ENCODE measurements at regions not wholly inside any gene's neighbourhood (a gene's known extent, or its start where the extent isn't known, plus 50 kb on each side); places are given as distances from the start of the nearest gene placed in this dataset.

DNA sequence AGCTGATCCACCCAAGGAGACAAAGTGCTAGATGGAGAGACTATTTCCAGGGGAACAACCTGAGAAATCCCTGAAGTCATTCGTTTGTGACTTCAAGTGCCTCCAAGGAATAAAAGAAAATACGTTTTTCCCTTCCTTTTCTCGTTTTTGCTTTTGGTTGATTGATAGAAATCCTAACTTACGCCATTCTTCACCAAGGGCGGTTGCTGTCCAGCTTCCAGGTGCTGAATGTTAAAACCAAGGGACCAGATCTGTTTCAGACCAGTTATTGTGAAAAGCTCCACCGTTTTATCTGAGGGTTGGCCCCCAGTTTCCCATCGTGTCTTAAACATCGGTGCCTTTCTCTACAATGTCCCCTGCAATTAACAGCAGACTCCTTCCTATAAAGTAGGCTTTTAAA, 600.7 kb upstream of the SGCD start:
- no peak for FAIRE-seq

DNA sequence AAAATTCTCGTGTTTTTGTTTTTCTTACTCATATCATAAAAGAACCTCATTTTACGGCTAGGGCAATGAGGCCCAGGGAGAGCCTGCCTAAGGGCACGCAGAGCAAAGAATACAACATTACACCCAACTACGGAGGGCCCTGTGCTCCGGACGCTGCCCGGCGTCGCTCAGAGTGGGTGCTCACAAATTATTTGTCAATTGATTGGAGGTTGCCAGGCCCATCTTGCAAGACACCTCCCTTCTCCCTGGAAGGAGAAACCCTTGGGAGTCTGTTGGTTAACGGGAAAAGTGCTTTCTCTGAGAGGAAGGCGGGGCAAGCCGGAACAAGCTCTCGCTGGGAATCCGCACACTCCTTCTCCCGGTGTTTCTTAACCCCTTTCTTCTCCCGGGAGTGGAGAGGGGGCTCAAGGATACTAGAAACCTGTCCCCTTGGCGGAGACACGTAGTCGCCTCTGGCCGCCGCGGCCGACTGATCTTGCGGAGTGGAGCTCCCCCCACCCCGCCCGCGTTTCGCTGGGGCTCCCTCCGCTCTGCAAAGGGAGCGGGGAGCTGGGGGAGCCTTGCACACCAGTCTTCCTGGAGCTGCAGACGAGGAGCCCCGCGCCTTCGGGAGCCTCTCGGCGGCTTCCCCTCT, 599.3 kb upstream of the SGCD start:
- no peak for FAIRE-seq

DNA sequence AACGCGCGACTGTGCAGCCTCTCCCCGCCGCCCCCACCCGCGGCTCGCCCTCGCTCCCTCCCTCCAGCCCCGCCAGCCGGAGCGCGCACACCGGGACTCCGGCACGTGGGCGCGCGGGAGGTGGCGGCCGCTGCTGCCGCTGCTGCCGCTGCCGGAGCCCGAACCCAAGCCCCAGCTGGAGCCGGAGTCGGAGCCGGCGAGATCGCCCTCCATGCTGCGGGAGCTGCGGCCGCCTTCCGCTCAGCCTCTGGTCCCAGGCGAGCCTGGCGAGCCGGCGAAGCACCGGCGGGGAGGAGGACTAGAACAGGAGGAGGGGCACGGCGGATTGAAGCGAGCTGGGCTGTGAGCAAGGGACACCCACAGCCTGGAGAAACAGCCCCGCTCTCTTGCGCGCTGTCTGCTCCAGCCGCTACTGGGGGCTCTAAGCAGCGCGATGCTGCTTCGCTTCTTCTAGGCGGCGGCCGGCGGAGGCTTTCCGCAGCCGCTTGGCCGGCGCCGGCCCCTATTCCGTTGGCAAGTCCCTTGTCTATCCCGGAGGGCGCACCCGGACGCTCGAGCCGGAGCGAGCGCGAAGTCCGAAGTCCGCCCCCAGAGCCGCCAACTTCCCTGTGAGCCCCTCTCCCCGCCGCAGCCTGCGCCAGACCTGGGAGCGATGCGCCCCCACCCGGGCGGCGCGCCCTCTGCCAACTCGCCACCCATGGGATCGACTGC, 598.7 kb upstream of the SGCD start:
- FAIRE-seq = no peak

DNA sequence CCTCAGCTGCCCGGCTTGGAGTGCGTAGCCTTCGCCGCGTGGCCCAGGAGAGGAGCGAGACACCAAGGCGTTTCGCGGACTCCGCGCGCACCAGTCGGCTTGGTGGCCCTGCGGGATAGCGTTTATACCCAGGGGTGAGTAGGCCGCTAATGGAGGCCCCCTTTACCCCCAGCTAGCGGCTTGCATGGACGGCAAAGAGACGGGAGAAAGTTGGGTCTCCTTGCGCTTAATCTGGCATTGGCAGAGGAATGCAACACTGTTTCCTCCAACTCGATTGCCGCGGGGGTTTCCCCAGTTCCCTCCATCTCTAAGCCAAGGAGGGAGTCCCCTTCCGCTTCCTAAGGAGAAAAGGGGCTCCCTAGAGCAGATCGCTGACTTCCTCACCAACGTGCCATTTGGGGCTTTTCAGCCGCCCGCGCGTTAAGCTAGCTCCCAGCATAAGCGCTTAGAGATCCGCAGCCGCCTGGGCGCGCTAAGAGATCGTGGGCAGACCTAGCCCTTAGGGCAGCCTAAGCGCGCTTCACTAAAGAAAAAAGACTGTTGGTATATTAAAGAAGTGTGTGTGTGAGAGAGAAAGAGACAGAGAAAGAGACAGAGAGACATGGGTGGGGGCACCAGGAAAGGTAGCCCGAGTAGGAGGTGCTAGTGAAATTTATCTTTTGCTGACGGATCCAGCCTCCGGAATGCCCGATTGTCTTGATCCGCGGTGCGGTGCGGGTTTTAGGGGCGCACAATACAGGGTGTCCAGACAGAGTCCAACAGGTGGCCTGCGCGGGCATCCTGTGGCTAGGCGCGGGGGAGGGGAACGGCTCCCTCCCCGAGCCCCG, 597.9 kb upstream of the SGCD start:
- no peak for FAIRE-seq

DNA sequence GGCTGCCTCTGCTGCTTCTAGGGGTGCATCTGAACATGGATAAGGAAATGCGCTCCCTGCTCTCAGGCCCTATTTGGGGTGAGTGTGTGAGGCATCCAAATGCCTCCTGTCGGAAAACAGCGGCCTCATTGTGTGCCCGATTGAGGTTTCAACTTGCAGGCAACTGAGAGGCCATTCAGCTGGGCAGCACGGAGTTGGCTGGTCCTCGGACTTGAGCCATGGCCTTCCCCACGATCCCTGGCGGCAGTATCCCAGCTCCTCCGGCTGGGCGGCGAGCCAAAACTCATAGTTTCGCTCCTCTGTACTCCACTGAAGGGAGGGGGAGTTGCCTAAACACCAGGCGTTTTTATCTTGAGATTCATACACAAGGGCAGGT, 597.3 kb upstream of the SGCD start:
- no peak for FAIRE-seq

DNA sequence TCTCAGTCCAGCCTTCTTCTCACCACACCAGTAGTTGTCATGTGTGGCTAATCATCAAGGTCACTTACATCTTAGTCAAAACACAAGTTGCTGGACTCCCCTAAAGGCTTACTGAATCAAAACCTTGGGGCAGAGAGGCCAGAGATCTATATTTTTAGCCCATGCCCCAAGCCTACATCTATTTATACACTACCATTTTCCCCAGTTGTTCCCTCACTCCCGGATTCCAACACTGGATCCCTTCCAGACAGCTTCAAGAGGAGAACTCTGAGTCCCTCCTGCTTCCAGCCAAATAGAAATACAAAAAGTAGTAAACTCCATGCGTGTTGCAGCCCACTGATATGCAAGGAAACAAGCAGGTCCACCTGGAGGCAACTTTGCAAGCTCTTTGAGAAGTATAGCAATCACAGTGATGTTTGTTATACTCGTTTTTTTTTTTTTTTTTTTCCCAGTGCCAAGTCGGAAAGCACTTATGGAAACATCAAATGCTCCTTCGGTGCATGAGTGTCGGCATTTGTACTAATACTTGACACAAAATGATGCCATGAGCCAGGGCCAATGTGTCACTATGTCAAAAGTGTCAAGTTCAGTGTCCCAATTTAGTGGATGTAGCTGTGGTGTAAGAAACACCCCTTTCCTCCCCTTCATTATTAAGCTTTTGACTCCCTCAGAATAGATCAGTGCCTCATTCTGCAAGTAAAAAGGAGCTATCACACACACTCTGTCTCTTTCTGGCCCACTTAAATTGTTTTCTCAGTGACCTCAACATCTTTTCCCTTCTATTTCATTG, 594.2 kb upstream of the SGCD start:
- no peak for FAIRE-seq

DNA sequence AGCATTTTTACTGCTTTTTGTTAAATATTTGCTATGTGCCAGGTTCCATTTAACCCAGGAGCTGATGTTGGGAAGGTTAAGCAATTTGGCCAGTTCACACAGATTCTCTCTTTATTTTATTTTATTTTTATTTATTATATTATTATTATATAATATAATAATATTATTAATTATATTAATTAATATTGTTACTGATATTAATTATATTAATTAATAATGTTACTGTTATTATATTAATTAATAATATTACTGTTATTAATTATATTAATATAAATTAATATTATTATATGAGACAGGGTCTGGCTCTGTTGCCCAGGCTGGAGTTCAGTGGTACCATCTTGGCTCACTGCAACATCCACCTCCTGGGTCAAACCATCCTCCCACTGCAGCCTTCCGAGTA, 593.0 kb upstream of the SGCD start:
- no peak for FAIRE-seq

DNA sequence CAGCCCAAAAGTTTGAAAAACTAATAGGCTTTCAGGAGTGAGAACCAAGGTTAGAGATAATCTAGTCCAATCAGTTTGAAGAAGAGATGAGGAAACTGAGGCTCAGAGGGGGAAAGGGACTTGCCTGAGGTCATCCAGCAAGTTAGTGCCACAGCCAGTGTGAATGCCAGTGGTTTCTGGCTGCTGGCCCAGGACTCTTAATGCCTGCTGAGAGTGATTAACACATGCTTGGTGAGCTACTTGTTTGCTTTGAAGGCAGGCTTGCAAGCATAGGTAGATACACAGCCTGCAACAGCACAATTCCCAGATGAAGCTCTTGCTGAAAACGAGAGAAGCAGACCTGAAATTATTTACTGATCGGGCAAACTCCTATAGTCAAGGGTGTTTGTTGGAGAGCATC, 591.6 kb upstream of the SGCD start:
- no peak for FAIRE-seq

DNA sequence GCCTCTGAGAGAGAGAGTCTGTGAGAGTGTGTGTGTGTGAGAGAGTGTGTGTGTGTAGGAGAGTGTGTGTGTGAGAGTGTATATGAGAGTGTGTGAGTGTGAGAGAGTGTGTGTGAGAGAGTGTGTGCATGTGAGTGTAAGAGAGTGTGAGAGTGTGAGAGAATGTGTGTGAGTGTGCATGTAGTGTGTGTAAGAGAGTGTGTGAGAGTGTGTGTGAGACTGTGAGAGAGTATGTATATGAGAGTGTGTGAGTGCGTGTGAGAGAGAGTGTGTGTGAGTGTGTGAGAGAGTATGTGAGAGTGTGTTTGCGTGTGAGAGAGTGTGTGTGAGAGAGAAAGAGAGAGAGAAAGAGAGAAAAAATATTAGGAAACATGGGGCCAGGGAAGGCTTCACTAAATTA, 588.3 kb upstream of the SGCD start:
- FAIRE-seq = no peak

DNA sequence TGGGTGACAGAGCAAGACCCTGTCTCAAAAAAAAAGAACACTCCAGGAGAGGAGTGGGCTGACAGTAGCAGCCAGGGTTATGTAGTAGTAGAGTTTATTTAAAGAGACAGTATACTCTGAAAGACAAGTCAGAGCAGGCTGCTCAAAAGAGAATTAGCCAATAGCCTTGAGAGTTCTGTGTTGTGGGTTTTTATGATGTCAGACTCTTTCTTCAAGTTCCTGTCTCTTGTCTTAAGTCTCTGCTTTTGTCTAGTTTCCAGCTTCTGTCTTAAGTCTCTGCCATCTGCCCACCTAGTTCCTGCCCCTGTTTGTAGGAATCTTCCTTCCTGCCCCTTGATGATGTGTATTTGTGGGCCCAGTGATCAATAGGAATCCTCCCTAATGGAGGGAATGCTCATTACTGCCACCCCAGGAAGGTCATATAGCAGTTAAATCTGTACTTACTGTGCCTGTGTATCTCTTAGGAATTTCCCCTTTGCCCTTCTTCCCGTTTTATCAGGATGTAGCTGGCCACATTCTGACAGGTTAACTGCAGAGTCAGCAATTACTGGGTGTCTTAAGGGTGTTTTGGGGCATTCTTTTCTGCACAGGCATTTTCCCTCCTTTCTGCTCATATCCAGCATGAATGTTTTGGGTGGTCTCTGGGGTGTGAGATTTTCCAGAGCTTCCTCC, 580.5 kb upstream of the SGCD start:
- FAIRE-seq = no peak

DNA sequence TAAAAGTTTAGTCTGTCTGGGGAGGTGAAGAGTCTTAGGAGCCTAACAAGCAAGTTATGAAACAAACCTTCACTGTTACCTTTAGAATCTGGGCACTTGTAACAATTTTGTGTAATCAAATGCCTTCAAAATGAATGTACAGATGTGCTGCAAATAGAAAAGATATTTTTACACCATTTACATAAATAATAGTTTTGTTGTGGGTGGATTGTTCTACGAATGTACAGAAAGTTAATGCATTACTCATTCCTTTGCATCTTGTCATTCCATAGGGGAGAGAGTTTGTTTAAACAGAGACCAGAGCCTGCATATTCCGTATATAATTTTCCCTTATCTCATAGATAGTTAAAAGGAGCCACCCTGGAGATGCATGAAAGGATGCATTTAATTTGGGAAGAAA, 576.9 kb upstream of the SGCD start:
- no peak for FAIRE-seq

DNA sequence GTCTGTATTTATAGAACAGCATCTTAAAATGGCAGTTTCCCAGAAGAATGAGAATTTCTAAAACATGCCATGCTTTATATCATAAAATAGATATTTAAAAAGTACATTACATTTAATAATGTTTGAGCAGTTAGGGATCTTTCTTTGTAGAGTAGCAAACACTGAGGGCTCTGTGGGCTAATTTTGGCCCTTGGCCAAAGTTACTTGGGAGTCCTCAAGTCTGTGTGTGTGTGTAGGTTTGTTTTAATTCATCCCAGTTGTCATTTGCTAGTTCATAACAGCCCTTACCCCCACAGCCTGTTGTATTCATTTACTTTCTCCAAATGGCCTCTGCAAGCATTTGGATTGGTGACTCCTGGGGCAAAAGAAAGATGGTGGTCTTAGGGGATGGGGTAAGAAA, 576.4 kb upstream of the SGCD start:
- no peak for FAIRE-seq

DNA sequence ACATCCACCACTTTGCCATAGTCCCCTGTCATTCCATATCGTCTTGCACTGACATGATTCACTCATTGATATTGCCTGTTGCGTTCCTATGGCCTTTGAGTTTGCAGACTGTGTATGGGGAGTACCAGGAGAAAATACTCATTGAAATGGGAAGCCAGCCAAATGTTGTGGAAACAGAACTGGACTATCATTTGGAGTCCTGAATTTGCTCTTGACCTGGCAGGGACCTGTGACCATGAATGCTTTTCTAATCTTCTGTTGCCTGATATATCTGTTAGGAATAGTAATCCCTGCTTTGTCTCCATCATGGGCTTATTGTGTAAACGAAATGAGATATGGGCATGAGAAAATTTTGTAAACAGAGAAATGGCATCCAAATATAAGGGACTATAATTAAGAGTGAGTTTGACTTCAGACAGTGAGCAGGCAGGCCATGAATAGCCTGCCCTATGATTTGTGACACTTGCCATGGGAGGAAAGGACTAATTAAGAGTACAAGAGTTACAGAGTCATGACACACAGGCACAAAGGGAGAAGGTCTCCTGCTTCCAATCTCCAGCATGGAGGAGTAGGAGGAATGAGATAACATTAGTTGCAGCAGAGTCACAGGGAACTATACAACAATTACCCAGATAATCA, 572.9 kb upstream of the SGCD start:
- no peak for FAIRE-seq

DNA sequence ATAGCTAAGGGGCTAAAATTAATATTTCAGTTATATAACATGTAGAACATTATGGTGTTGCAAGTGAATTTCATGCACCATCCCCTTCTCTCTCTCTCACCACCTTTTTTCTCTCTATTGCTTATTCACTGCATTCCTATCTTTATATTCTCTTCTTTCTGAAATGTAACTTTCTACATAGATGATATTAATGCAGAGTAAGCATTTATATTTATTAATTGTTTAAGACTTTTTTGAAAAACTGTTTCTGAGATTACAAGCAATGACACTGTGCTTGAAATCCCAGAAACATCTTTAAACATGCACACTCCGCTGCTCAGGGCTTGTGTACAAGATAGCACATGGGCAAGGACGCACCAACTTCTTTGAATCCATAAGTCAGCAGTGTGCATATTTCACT, 567.7 kb upstream of the SGCD start:
- no peak for FAIRE-seq

DNA sequence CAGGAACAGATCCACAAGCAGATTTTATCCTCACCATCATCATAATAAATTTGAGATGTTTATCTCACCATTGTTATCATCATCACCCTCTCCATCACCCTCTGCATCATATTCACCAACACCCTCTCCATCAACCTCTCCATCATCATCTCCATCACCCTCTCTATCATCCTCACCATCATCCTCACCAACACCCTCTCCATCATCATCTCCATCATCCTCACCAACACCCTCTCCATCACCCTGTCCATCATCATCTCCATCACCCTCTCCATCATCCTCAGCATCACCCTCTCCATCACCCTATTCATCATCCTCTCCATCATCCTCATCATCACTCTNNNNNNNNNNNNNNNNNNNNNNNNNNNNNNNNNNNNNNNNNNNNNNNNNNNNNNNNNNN, 567.0 kb upstream of the SGCD start:
- no peak for FAIRE-seq

DNA sequence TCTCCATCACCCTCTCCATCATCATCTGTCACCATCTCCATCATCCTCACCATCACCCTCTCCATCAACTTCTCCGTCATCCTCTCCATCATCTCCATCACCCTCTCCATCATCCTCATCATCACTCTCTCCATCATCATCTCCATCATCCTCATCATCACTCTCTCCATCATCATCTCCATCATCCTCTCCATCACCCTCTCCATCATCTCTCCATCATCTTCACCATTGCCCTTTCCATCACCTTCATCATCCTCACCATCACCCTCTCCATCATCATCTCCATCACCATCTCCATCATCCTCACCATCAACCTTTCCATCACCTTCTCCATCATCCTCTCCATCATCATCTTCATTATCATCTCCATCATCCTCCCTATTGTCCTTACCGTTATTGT, 565.5 kb upstream of the SGCD start:
- FAIRE-seq = no peak

DNA sequence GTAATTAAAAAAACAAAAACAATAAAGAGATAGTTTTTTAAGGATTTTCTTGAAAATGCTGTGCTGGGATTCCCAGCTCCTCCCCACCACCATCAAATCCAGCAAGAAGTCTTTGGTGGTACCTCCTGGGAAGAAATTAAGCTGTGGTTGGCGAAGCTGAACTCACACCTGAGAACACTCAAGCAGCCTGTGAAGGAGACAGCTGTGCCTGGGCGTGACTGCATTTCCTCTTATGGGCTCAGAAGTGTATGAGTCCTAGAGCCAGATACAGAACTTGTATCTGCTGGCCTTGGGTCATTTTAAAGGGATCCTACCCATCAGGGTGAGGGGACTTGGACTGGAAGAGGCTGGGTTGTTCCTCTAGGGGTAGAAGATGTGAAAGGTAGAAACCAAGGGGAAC, 561.2 kb upstream of the SGCD start:
- no peak for FAIRE-seq

DNA sequence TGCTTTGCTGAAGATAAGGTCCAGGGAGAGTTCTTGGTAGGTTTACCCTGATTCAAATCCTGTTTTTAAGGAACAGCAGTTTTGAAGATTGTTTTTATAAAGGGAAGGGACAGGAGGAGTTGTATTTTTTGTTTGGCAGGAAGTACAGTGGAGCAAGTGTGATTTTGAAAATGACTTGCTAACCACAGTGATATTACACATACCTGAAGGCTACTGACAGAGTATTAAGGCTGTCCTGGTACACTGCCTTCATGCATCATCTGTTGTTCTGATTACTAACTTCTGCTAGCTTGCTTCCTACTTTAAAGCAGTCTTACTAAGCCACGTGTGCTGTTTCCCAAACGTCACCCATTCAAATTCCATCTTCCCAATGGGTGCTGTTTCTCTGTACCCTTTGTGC, 559.5 kb upstream of the SGCD start:
- no peak for FAIRE-seq

DNA sequence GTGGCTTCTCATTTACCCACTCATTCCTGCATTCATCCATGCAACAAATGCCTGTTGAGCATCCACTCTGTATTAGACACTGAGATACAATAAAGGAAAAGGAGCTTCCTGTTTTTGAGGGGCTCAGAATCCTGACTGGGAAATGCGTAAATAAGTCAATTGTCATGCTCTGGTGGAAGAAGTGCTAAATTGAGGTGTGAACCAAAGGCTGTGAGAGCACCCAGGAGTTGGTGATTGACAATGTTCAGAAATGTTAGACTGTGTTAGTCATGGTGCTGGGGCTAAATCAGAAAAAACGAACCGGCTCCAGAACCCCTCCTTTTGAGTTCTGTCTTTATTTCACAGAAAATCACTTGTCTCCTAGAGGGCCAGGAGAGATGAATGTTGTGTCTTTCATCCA, 558.6 kb upstream of the SGCD start:
- FAIRE-seq = no peak

DNA sequence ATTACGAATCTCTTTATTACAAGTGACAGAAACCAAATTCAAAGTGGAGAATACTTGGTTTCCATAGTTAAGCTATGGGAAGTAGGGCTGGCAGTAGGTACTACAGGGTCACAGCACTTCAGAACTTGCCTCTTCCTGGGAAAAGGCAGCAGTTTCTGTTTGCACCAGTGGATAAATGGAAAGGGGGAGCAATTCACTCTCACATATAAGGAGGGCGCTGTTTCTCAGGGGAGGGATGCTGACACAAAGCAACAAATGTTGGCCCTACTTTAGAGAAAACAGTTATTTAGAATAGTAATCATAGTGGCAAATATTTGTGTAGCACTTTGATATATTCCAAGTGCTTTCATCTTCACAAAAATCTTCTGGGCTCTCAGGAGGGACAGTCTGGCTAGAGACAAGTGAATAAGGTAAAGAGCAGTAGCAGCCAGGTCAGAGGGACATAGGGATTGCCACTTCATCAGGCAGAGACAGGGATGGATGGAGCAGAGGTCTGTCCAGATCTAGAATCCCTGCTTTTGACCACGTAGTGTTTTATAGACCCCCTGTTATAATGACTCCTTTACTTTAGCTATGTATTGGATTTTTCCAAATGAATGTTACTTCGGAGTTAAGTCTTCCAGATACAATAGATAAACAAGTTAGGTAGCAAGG, 554.8 kb upstream of the SGCD start:
- no peak for FAIRE-seq

DNA sequence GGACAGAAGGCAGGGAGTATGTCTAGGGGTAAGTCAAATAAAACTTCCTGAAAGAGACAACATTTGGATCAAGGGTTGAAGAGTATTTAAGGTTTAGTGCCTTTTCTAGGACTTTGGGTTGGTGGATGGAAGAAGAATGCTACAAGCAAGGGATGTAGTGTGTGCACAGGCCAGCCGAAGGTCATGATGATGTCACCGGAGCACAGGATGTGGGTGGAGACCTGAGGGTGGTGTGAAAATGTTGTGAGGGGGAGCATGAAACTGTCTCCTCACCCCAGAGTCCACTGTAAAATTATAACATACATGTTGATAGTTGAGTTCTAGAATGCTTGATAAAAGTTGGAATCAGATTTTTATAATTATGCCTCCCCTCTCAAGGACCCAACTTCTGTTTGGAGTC, 553.3 kb upstream of the SGCD start:
- FAIRE-seq = no peak

DNA sequence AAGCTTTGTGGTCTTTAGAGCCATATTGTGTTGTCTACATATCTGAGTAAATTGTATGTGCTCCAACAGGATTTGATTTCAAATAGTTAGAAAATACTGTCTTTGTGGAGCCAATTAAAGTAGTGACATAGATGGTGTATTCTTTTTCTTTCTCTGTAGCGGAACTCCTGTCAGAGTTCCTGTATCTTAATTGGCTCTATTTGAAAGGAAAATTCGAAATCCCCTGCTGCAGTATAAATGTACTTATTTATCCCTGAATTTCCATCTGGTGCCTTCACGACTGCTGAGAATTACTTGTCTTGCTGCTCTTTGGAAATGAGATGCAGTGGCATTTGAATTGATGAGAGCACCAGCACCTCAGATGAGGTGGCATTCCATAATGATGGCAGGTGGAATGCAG, 546.7 kb upstream of the SGCD start:
- FAIRE-seq = no peak

Data from endometrium (tissue), 2 donors.